EH (cell line): ENCODE measurements at regions not wholly inside any gene's neighbourhood (a gene's known extent, or its start where the extent isn't known, plus 50 kb on each side); places are given as distances from the start of the nearest gene placed in this dataset.
A peak's percentile ranks its signal among the peaks of the same experiment; 100 is the strongest.
"Not testable (repeated sequence)": the region's sequence is repeated elsewhere in the genome, so short reads cannot be mapped to it uniquely, and the experiment has no call there.

Experiments
- DNase-seq: peaks from one replicate; pipeline ENCODE4 v3.0.0-alpha.2; 2015; ENCODE audit warnings: low read depth

DNA sequence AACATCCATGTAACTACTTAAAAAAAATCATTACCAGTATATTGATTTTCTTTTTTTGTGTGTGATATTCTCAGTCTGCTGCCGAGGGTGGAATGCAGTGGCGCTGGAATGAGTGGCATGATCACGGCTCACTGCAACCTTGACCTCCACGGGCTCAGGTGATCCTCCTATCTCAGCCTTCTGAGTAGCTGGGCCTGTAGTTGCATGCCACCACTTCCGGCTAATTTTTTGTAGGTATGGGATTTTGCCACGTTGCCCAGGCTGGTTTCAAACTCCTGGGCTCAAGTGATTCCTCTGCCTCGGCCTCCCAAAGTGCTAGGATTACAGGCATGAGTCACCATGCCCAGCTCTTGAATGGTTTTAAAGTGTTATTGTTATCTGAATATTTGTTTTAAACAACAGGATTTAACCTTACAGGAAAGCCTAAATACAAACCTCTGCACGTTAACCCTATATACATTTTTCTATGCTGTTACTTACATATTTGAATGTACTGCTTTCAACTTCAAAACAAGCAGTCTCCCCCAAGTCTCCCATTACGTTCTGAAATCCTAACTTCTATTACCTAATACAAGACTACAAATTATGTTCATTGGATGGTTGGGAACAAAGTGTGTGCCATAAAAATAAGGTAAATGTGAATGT is 61.7 kb downstream of the KPNA2 start:
- no peak for DNase-seq

DNA sequence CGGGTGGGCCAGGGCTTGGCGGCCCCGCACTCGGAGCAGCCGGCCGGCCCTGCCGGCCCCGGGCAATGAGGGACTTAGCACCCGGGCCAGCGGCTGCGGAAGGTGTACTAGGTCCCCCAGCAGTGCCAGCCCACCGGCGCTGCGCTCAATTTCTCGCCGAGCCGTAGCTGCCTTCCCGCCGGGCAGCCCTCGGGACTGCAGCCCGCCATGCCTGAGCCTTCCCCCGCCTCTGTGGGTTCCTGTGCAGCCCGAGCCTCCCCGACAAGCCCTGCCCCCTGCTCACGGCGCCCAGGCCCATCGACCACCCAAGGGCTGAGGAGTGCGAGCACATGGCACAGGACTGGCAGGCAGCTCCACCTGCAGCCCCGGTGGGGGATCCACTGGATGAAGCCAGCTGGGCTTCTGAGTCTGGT is 63.8 kb downstream of the KPNA2 start:
- DNase-seq, result not testable (repeated sequence)

DNA sequence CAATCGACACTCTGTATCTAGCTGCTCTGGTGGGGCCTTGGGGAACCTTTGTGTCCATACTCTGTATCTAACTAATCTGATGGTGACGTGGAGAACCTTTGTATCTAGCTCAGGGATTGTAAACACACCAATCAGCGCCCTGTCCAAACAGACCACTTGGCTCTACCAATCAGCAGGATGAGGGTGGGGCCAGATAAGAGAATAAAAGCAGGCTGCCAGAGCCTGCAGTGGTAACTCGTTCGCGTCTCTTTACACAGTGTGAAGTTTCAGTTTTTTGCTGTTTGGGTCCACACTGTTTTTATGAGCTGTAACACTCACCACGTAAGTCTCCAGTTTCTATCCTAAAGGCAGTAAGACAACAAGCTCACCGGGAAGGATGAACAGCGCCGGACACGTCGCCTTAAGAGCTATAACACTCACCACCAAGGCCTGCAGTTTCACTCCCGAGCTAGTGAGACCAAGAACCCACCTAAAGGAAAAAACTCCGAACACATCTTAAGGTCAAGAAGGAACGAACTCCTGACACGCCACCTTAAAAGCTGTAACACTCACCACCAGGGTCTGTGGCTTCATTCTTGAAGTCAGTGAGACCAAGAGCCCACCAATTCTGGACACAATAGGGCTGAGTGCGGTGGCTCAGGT is 64.6 kb downstream of the KPNA2 start:
- no peak for DNase-seq

DNA sequence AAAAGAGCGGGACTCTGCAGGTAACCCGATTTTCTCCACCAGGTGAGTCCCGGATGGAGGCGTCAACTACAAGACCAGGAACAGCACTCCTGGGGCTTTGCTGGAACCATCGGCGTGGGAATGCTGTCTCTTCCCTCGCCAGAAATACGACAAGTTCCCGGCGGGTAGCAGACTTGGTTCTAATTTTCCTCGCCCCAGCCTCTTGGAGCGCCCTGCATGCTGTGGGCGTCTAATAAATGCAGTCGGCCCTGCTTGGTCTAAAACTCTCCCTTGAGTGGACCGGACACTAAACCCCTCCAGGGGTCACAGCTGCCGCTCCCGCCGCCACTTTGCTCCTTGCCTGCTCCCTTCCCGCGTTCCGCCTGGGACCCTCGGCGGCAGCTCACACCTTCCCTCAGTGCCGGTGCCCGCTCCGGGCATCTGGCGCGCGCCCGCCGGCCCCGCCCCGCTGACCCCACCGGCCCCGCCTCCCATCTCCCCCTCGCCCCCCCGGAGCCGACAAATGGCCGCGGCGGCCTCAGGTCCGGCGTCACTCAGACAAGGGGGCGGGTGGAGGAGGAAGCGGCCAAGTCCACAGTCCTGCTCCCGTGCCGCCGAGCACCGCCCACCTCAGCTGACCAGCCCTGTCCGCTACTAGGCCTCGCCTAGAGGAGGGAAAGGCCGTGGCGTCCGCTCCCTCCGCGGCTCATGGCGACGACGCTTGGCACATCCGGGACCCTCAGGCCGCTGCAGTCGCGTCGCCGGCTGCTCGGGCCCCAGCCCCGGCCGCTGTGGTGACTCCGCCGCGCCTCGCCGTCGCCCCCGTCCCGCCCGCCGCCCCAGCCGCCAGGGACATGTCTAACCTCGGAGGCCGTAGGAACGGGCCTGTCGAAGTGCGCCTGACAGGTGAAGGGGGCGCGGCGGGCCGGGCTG is 65.8 kb downstream of the KPNA2 start:
- DNase-seq, result peak; percentile 95

DNA sequence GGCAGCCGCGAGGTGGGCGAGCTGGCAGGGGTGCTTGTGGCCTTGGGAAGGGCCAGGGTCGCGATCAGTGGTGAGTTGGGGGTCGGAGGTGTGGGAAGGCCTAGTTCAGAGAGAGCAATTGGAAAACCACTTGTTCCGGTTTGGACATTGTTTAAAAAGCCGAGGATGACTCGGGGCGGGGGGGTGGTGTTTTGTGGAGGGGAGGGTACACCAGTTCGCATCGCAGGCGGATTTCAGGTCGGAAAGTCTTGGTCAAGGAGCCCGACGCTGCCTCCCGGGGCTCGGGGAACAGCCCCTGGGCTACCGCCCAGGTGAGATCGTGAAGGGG is 66.4 kb downstream of the KPNA2 start:
- no peak for DNase-seq

DNA sequence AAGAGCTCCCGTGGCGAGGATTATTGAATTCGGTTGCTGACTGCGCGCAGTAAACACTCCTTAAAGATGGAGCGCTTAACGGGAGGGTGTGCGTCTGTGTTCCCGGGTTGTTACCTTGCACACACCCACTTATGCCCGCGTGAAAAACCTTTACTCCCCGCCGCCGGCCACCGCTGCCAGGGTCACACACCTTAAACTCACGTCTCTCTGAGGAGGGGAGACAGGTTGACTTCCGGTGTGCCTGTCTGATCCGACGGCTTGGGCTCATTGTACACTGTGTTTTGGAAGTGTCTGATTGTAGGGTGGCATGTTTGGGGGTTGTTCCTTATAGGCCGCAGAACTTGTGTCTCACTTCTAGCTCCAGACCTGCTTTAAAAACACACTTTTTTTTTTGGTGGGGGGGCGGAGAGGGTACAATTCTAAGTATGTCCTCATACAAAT is 66.8 kb downstream of the KPNA2 start:
- DNase-seq, result peak; percentile 9

DNA sequence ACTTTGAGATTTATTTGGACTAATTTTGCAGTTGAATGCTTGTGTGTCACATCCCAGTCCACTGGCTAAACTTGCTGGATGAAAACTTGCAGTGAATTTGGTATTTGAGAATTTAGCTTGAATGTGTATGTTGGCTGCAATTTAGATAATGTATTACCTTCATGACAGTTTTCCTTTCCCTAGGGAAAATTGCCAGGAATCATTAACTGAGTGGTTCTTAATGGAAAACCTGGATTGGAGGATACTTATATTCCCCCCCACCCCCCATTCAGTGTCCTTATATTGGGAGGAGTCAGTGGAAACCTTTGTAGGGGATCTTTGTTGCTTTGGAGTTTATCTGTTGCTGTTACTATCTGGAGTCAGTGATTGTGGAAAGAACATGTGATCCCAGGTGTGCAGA is 67.6 kb downstream of the KPNA2 start:
- no peak for DNase-seq

DNA sequence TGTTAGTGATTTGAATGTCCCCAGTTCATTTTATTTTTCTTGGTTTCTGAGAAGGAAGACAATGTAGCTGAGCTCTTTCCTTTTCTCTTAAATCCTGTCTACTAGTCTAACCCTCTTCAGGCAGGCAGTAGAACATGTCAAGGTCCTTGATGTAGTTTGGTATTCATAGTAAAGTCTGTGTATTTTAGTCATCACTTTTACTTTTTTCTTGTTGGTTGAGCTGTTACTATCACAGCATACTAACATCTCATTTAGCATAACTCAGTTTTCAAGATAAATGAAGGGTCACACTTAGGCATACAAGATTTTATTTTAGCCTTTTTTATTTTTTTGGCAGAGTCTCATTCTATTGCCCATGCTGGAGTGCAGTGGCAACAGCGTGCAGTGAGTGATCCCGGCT is 70.5 kb downstream of the KPNA2 start:
- no peak for DNase-seq

DNA sequence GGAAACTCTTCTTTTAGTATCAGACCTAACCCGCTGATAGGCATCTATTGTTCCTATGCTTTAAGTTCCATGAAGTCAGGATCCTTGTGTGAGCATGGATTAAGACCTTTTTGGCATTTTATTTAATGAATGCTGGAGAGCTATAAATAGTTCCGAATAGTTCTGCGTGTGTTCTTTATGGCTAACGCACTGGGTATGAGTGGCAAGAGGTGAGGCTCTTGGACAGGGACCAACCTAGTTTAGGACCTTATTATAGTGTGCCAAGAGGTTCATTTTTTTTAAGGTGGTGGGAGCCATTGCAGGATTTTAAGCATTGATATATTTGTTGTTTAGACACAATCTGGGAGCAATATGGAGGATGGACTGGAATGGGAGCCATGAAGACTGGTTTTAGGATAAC is 71.8 kb downstream of the KPNA2 start:
- DNase-seq, result no peak

DNA sequence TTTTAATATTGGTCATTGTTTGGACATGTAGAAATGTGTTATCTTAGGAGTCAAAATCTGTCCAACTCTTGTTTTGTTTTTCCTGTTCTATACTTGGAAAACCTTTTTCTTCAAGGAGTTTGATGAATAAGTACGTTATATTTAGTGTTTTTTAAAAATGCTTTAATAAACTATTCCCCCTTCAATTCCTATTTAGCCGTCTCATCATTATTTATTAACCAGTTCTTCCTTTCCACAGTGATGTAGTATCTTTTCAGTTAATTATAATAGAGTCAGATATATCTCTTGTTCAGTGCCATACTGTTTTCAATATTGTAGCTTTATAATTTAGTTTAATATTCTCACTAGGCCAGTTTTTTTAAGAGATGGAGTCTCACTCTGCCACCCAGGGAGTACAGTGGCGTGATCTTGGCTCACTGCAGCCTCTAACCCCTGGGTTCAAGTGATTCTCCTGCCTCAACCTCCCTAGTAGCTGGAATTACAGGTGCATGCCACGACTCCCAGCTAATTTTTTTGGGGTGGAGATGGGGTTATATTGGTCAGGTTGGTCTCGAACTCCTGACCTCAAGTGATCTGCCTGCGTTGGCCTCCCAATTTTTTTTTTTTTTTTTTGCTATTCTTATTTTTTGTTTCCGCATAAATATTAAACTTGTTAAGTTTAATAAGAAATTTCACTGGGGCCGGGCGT is 72.9 kb downstream of the KPNA2 start:
- no peak for DNase-seq

DNA sequence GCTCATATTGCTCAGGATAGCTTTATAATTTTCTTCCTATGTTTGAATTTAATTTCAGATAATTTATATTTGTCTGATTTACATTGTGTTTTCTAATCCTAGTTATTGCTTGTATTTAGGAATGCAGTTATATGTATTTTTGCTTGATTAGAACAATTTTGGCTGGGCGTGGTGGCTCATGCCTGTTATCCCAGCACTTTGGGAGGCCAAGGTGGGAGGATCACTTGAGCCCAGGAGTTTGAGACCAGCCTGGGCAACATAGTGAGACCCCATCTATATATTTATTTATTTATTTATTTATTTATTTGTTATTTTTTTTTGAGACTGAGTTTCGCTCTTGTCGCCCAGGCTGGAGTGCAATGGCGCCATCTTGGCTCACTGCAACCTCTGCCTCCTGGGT is 73.9 kb downstream of the KPNA2 start:
- not testable (repeated sequence) for DNase-seq

DNA sequence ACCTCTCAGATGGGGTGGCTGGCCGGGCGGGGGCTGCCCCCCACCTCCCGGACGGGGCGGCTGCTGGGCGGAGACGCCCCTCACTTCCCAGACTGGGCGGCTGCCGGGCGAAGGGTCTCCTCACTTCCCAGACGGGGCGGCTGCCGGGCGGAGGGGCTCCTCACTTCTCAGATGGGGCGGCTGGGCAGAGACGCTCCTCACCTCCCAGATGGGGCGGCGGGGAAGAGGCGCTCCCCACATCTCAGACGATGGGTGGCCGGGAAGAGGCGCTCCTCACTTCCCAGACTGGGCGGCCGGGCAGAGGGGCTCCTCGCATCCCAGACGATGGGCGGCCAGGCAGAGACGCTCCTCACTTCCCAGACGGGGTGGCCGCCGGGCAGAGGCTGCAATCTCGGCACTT is 80.7 kb downstream of the KPNA2 start:
- not testable (repeated sequence) for DNase-seq

DNA sequence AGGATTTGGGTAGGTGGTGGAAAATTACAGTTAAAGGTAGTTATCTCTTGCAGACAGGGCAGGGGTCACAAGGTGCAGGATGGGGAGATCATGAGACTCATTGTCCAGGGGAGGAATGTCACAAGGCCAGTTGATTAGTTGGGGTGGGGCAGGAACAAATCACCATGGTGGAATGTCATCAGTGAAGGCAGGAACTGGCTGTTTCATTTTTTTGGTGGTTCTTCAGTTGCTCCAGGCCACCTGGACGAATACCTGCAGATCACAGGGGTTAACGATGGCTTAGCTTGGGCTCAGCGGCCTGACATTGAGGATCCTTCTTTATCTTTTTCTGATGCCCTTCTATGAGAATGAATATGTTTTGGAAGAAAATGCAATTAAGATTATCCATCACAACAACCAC is 87.1 kb downstream of the KPNA2 start:
- DNase-seq, result no peak

DNA sequence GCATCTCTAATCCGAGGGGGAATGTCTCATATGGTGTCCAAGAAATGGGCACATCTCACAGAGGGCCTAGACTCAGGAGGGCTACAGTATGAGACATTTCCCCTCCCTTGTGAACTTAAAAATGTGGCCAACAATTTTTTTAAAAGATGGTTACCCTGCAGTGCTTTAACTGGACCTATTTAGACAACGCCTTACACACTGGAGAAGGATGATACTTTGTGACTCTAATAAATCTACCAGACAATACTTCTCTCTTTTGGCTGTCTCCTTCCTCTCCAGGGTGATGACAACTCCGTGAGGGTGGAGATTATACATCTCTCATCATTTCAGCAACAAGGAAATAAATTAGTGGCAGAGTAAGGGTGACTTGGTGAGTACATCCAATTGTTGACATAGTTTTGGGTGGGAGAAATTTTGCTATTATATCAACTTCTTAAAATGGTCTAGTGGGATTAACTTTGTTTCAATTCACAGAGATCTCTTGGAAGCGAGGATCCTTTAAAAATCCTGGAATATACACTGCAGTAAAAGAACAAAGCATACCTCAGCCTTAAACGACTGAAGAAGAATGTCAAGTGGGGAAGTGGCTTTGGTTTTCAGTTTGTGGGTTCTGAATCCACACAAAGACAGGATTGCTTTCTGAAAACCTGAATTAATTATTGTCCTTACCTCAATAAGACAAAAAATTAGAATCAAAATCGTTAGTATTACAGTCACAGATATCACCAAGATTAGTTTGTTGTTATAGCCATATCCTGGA is 89.8 kb downstream of the KPNA2 start:
- no peak for DNase-seq

DNA sequence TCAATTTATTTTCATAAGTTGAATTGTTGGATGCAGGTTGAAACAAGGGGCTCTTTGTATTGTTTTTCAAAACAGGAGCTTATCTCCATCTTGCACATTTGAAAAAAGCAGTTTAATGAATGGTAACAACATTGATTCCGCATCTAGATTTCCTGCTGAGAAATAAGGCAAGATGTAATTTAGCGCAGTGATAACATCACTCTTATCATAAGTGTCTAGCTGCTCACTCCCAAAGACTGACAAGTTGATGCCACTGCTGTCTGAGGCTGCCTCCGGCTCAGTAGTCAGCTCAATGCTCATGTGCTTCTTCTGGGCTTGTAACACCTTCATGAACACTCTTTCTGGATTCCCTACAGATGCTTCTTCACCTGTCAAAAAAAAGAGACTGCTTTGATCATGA is 92.4 kb downstream of the KPNA2 start:
- DNase-seq, result no peak

DNA sequence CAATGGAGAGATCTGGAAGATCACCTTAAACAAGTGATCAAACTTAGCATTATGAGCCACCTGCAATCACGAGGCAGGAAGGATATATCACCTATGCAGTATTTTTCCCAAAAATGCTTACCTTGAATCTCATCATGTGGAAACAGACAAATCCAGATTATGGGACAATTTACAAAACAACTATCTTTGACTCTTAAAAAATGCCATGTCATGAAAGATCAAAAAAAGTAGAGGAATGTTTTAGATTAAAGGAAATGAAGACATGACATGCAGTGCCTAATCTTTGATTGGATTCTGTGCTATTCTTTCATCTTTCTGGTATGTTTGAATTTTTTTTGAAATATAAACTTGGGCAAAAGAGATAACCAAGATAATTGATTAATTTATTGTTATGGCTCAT is 95.9 kb downstream of the KPNA2 start:
- no peak for DNase-seq

DNA sequence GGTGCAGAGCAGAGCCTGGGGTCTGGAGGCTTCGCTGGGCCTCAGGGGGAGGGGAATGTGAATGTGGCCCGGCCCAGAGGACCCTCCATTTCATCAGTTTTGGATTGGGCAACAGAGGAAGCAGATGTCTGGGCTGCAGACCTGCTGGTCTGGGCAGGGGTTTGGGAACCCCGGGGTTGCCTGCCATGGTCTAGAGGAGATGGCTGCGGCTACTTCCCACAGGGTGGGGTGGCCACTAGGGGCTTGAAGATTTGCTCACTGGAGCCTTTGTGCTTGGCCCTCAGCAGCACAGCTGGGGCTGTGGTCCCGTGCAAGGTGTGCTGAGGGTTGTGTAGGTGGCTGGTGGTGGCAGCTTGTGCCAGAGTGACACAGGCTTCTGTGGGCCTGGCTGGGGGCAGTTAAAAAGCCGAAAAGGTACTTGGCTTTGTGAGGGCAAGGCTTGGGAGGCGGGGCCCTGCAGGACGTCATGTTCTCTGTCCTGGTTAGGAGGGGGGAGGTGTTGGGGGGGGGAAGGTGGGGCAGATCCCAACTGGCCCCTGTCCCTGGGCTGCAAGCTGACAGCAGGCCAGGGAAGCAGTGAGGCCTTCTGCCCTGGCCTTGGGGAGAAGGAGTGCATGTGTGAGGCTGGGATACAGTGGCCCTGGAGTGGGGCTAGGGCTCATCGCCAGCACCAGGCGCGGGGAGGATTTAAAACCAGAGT is 98.0 kb downstream of the KPNA2 start:
- DNase-seq, result no peak

DNA sequence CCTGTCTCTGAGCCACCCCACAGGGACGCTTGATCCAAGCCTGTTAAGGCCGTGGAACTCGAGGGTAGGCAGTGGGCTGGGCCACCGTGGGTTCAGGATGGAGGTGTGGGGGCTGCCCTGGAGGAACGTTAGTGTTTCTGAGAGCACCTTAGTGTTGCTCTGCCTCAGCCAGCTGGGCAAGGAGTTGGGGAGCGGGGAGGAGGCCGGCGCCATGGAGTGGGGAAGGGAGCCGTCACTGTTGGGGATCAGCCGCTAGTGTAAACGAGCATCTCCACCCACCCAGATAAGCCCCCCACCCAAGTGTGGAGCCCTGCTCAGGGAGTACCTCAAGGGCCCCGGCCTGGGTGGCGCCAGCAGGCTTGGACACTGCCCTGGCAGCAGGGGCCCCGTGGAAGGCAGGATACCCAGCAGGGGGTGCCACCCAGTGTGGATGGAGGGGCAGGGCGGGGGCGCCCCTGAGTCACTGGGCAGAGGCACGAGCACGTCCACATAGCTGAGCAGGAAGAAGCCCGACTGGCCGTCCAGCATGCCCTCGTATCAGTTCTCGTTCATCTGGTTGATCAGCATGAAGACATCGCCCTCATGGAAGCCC is 98.6 kb downstream of the KPNA2 start:
- no peak for DNase-seq

DNA sequence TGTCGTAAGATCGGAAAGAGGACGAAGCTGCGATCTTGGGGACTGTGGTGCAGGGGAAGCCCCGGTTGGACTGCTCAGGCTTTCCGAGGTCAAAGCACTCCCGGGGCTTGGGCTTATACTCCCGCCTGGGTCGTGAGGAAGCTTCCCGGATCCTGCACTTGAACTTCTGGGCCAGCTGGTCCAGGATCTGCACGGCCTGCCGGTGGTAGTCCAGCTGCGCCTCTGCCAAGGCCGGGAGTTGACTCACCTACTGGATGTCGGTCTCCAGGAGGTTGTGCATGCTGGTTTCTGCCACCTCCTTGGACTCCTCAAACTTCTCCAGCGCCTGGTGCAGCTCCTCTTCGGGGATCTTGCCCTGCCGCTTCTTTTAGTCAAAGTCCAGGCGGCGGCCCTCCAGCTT is 99.2 kb downstream of the KPNA2 start:
- no peak for DNase-seq

DNA sequence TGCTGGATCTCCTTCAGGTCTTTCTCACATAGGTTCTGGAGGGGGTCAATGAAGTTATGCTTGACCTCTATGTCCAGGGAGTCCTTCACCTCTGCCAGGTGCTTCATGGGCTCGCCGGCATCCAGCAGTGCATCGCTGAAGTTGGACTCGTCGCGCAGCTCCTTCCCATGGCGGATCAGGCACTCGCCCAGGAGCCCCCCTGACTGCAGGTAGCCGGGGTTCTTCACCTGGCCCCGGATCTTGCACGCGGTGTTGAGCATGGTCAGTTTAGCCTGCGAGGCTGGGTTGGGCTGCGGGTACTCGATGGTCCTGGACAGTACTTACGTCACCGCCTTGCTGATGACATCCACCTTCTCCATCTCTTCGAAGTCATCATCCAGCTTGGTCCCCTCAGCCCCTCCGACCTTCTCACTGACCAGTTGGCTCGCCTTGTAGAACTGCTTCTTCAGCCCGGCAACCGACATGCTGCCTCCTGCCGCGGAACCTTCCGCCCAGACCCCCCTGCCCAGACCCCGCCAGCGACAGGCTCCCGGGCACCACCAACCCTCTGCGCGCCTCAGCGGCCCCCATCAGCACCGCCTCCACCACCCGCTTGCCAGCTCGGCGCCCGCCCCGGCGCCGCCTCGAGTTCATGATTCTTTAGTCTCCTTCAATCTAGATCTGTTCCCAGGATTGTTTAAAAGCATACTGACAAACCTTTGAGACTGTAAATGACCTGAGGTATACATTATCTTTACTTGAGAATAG is 99.8 kb downstream of the KPNA2 start:
- no peak for DNase-seq
